H1 (cell line): ENCODE measurements at regions not wholly inside any gene's neighbourhood (a gene's known extent, or its start where the extent isn't known, plus 50 kb on each side); places are given as distances from the start of the nearest gene placed in this dataset.

Source experiments
- CTCF ChIA-PET: fragments of 300-600 bp; sonication (Branson Sonifier 250); formaldehyde crosslinking; loops from one replicate; lab custom pipeline; 2021; ENCODE audit not compliant: partially characterized antibody; lab: Charles Lee
- POLR2A ChIA-PET: fragments of 300-600 bp; sonication (Branson Sonifier 250); formaldehyde crosslinking; loops from one replicate; lab custom pipeline; 2021; ENCODE audit warnings: inconsistent platforms; ENCODE audit not compliant: partially characterized antibody; lab: Charles Lee
- DNase-seq, 2 experiments: peaks; one replicate each; pipeline versions ENCODE4 v3.0.0 to v3.0.0-alpha.2; 2010 to 2022; ENCODE audit warnings: low spot score in 2 of 2, low read depth in 1 of 2, mixed read lengths in 1 of 2
- FAIRE-seq: peaks from 2 replicates; lab custom pipeline; 2011; peaks lifted over from hg19 to GRCh38; lab: Jason Lieb, UNC
- H2AFZ ChIP-seq: 2 replicates; pipeline ENCODE4 v1.8.1; 2012; ENCODE audit warnings: low read length, inconsistent platforms
- H2AK5ac ChIP-seq: 2 replicates; pipeline ENCODE4 v1.6.1; 2013; ENCODE audit warnings: low read depth, low read length
- H2BK120ac ChIP-seq: replicated peaks from 2 replicates; pipeline ENCODE3; 2013; ENCODE audit warnings: low read depth, low read length, inconsistent platforms
- H2BK12ac ChIP-seq: 2 replicates; pipeline ENCODE4 v1.6.1; 2013; ENCODE audit warnings: low read depth, low read length
- H2BK15ac ChIP-seq: 2 replicates; pipeline ENCODE4 v1.6.1; 2013; ENCODE audit warnings: low read length
- H2BK20ac ChIP-seq: 2 replicates; pipeline ENCODE4 v1.6.1; 2013; ENCODE audit warnings: low read length
- H2BK5ac ChIP-seq: 2 replicates; pipeline ENCODE4 v1.6.1; 2013; ENCODE audit warnings: low read depth, low read length
- H3K14ac ChIP-seq: 2 replicates; pipeline ENCODE4 v1.6.1; 2013; ENCODE audit warnings: inconsistent platforms; ENCODE audit not compliant: insufficient read length
- H3K18ac ChIP-seq: 2 replicates; pipeline ENCODE4 v1.6.1; 2013; ENCODE audit warnings: low read length; ENCODE audit errors: extremely low read depth
- H3K23ac ChIP-seq: 2 replicates; pipeline ENCODE4 v1.6.1; 2013; ENCODE audit warnings: inconsistent platforms; ENCODE audit not compliant: insufficient read length
- H3K23me2 ChIP-seq: 2 replicates; pipeline ENCODE4 v1.6.1; 2013; ENCODE audit warnings: low read depth, low read length
- H3K27ac ChIP-seq: 2 replicates; pipeline ENCODE4 v1.6.1; 2011; ENCODE audit warnings: low read depth, low read length, inconsistent platforms
- H3K27me3 ChIP-seq, 4 experiments: replicated peaks in 1 of 4; 1 replicate in 1 of 4; 2 replicates in 3 of 4; pipeline versions ENCODE4 v1.6.1 to v1.8.1; 2011 to 2013; ENCODE audit warnings: low read length in 3 of 4, mild to moderate bottlenecking in 3 of 4, inconsistent platforms in 2 of 4, mixed read lengths in 2 of 4, moderate library complexity in 1 of 4; ENCODE audit not compliant: control insufficient read depth in 3 of 4, insufficient read depth in 3 of 4; ENCODE audit errors: extremely low read depth in 1 of 4
- H3K36me3 ChIP-seq, 4 experiments: 2 replicates each; pipeline versions ENCODE4 v1.6.1 to v1.8.1; 2011 to 2013; ENCODE audit warnings: mild to moderate bottlenecking in 4 of 4, low read length in 3 of 4, moderate library complexity in 2 of 4, control low read depth in 1 of 4, inconsistent platforms in 1 of 4; ENCODE audit not compliant: insufficient read depth in 4 of 4, control insufficient read depth in 2 of 4
- H3K4ac ChIP-seq: replicated peaks from 2 replicates; pipeline ENCODE3; 2013; ENCODE audit warnings: low read length, low read depth, mixed read lengths, inconsistent platforms; ENCODE audit not compliant: insufficient read length
- H3K4me1 ChIP-seq, 4 experiments: replicated peaks in 1 of 4; 1 replicate in 1 of 4; 2 replicates in 3 of 4; pipeline versions ENCODE4 v1.6.1 to v1.8.1; 2011 to 2013; ENCODE audit warnings: low read length in 3 of 4, inconsistent platforms in 2 of 4, mixed read lengths in 1 of 4; ENCODE audit not compliant: insufficient read depth in 4 of 4, control insufficient read depth in 3 of 4
- H3K4me2 ChIP-seq, 2 experiments: 2 replicates each; pipeline versions ENCODE4 v1.6.1 to v1.8.1; 2011 to 2013; ENCODE audit warnings: low read depth in 2 of 2, low read length in 2 of 2, control low read depth in 1 of 2, inconsistent platforms in 1 of 2, mild to moderate bottlenecking in 1 of 2; ENCODE audit not compliant: insufficient read depth in 1 of 2
- H3K4me3 ChIP-seq, 4 experiments: fragments of 200-600, 300-600 bp in 1 of 4; sonication (generic), shearing (Covaris generic), sonication (Bioruptor Twin) in 1 of 4; 2 replicates each; pipeline versions ENCODE4 v1.5.1 to v1.8.1; 2011 to 2016; ENCODE audit warnings: low read length in 4 of 4, low read depth in 3 of 4, control low read depth in 2 of 4, inconsistent platforms in 2 of 4, mild to moderate bottlenecking in 2 of 4, mixed read lengths in 1 of 4, moderate library complexity in 1 of 4; ENCODE audit not compliant: insufficient read depth in 2 of 4; ENCODE audit errors: extremely low read depth in 1 of 4
- H3K56ac ChIP-seq: replicated peaks from 2 replicates; pipeline ENCODE3; 2013; ENCODE audit warnings: low read depth, mild to moderate bottlenecking, mixed read lengths, low read length, inconsistent platforms; ENCODE audit not compliant: insufficient read length
- H3K79me1 ChIP-seq: 2 replicates; pipeline ENCODE4 v1.6.1; 2013; ENCODE audit warnings: low read depth, low read length, control low read depth
- H3K79me2 ChIP-seq, 2 experiments: 2 replicates each; pipeline versions ENCODE4 v1.6.1 to v1.8.1; 2012 to 2013; ENCODE audit warnings: low read length in 2 of 2, mild to moderate bottlenecking in 2 of 2, inconsistent platforms in 1 of 2; ENCODE audit not compliant: insufficient read depth in 2 of 2, control insufficient read depth in 1 of 2
- H3K9ac ChIP-seq, 4 experiments: replicated peaks in 1 of 4; 1 replicate in 1 of 4; 2 replicates in 3 of 4; pipeline versions ENCODE4 v1.6.1 to v1.8.1; 2011 to 2013; ENCODE audit warnings: low read depth in 3 of 4, low read length in 3 of 4, control low read depth in 2 of 4, mild to moderate bottlenecking in 2 of 4, moderate library complexity in 2 of 4, inconsistent platforms in 1 of 4; ENCODE audit errors: extremely low read depth in 1 of 4
- H3K9me3 ChIP-seq, 2 experiments: 2 replicates each; pipeline versions ENCODE4 v1.6.1 to v1.8.1; 2012 to 2013; ENCODE audit warnings: mild to moderate bottlenecking in 2 of 2, moderate library complexity in 2 of 2, control low read depth in 1 of 2, inconsistent platforms in 1 of 2, low read depth in 1 of 2, low read length in 1 of 2, mixed read lengths in 1 of 2; ENCODE audit not compliant: insufficient read depth in 2 of 2
- H4K20me1 ChIP-seq, 2 experiments: replicated peaks in 1 of 2; 2 replicates each; pipeline versions ENCODE3 to v1.8.1; 2011 to 2013; ENCODE audit warnings: inconsistent platforms in 2 of 2, low read length in 2 of 2, mild to moderate bottlenecking in 1 of 2; ENCODE audit not compliant: insufficient read depth in 2 of 2, control insufficient read depth in 1 of 2
- H4K5ac ChIP-seq: 2 replicates; pipeline ENCODE4 v1.6.1; 2013; ENCODE audit warnings: low read length, low read depth, mixed read lengths, inconsistent platforms; ENCODE audit not compliant: insufficient read length
- H4K8ac ChIP-seq: 2 replicates; pipeline ENCODE4 v1.8.0; 2013; ENCODE audit warnings: mild to moderate bottlenecking, moderate library complexity, low read length, inconsistent platforms; ENCODE audit not compliant: insufficient read depth; ENCODE audit errors: extremely low read depth
- H4K91ac ChIP-seq: replicated peaks from 2 replicates; pipeline ENCODE3; 2013; ENCODE audit warnings: low read length, mixed read lengths, inconsistent platforms; ENCODE audit not compliant: insufficient read length
- CHD2 ChIP-seq: IDR thresholded peaks from 2 replicates; pipeline ENCODE4 v1.6.1; 2012; ENCODE audit warnings: low read length, improper control_type of control experiment
- HDAC2 ChIP-seq, 2 experiments: fragments of 300-600 bp in 1 of 2; sonication (generic) in 1 of 2; IDR thresholded peaks; 2 replicates each; pipeline ENCODE4 v1.6.1; 2011 to 2012; ENCODE audit warnings: low read depth in 2 of 2, low read length in 2 of 2, mild to moderate bottlenecking in 2 of 2, moderate library complexity in 2 of 2, borderline replicate concordance in 1 of 2, inconsistent platforms in 1 of 2
- MAFK ChIP-seq: IDR thresholded peaks from 2 replicates; pipeline ENCODE4 v1.6.1; 2012; ENCODE audit warnings: low read depth, mild to moderate bottlenecking, improper control_type of control experiment, low read length
- SIN3A ChIP-seq, 2 experiments: IDR thresholded peaks in 1 of 2; conservative IDR thresholded peaks in 1 of 2; 2 replicates each; pipeline ENCODE4 v1.6.1; 2011 to 2012; ENCODE audit warnings: low read length in 2 of 2, improper control_type of control experiment in 1 of 2, low read depth in 1 of 2, mild to moderate bottlenecking in 1 of 2
- SUZ12 ChIP-seq: fragments of 200-600 bp; sonication (generic); IDR thresholded peaks from 2 replicates; pipeline ENCODE4 v1.6.1; 2012; ENCODE audit warnings: mild to moderate bottlenecking, inconsistent platforms, low read length, moderate library complexity, mixed read lengths
- WGBS, 2 experiments: shearing (Covaris generic) in 1 of 2; methylation state at CpG; one replicate each; pipeline versions ENCODE4 v1.1.6 to v1.1.7; 2013 to 2015; ENCODE audit warnings: low lambda C conversion rate in 2 of 2, mixed read lengths in 2 of 2, inconsistent platforms in 1 of 2, low coverage in 1 of 2, missing lambda C conversion rate in 1 of 2; ENCODE audit not compliant: insufficient replicate concordance in 2 of 2, insufficient coverage in 1 of 2, insufficient read length in 1 of 2; ENCODE audit errors: extremely low coverage in 1 of 2, missing lambda C conversion rate in 1 of 2; 5-methylcytosine and 5-hydroxymethylcytosine counted together

GRCh38 chr14:27386391-27386790 lies 788.6 kb upstream of the NOVA1 start:
- Histone ChIP-seq H3K79me2 (no peaks in the 10 kb centered on the region), H2BK120ac (no peak overlapping the region), H3K36me3 (no peaks in the 10 kb centered on the region), H4K20me1 (no peaks in the 10 kb centered on the region), H3K4me2 (no peak overlapping the region), H3K23ac (no peak overlapping the region), H4K5ac (no peak overlapping the region), H3K4ac (no peak overlapping the region), H2BK12ac (no peak overlapping the region), H3K79me1 (no peaks in the 10 kb centered on the region), H3K9me3 (no peaks in the 10 kb centered on the region), H3K4me1 (no peaks in the 10 kb centered on the region), H3K56ac (no peak overlapping the region), H4K91ac (no peak overlapping the region), H3K27ac (no peak overlapping the region), H3K27me3 (no peaks in the 10 kb centered on the region), H3K9ac (no peak overlapping the region), H2BK20ac (no peak overlapping the region), H2AK5ac (no peak overlapping the region), H2AFZ (no peak overlapping the region), H3K4me3 (no peak overlapping the region), H2BK15ac (no peak overlapping the region), H3K18ac (no peak overlapping the region), H3K23me2 (no peaks in the 10 kb centered on the region), H2BK5ac (no peak overlapping the region), H3K14ac (no peak overlapping the region), H4K8ac (no peak overlapping the region)
- FAIRE-seq (no peak), DNase-seq (no peak)
- TF ChIP-seq HDAC2 (IDR thresholded peaks at IDR 0.05; ENCODE audit: borderline replicate concordance in 1 of 2, low read depth in 2 of 2, low read length in 2 of 2) (no peak), SUZ12 (no peak), SIN3A (conservative IDR thresholded peaks at IDR 0.05 in 1 of 2, IDR thresholded peaks at IDR 0.05 in 1 of 2; ENCODE audit: low read depth in 1 of 2, low read length in 2 of 2) (no peak), CHD2 (no peak), MAFK (no peak)
- CTCF ChIA-PET = no interaction called here
- 90% methylated on average over 3 of the region's 3 CpGs; no CpG with 5 or more reads in 1 of the 2 experiments for WGBS, 2 experiments
- POLR2A ChIA-PET = no interaction called here
